Keratinocyte (primary cell): ENCODE measurements at regions not wholly inside any gene's neighbourhood (a gene's known extent, or its start where the extent isn't known, plus 50 kb on each side); places are given as distances from the start of the nearest gene placed in this dataset.

Experiments used
- DNase-seq: peaks from one replicate; pipeline ENCODE4 v3.0.0-alpha.2; 2011; ENCODE audit warnings: low read depth, missing footprints, low spot score
- FAIRE-seq: peaks from 2 replicates; lab custom pipeline; 2011; peaks lifted over from hg19 to GRCh38; lab: Jason Lieb, UNC
- H2AFZ ChIP-seq: 2 replicates; pipeline ENCODE4 v1.6.0; 2012; ENCODE audit warnings: low read length, control low read depth, inconsistent platforms; ENCODE audit not compliant: control insufficient read depth
- H3K27ac ChIP-seq: 2 replicates; pipeline ENCODE4 v1.5.1; 2011; ENCODE audit warnings: low read length; ENCODE audit not compliant: control insufficient read depth, insufficient read depth
- H3K27me3 ChIP-seq: 3 replicates; pipeline ENCODE4 v1.6.0; 2011; ENCODE audit warnings: low read length; ENCODE audit not compliant: control insufficient read depth, insufficient read depth; ENCODE audit errors: extremely low read depth
- H3K36me3 ChIP-seq, 2 experiments: 2 replicates in 1 of 2; 3 replicates in 1 of 2; pipeline ENCODE4 v1.5.1; 2011; ENCODE audit warnings: low read length in 2 of 2, mild to moderate bottlenecking in 1 of 2; ENCODE audit not compliant: control insufficient read depth in 2 of 2, insufficient read depth in 2 of 2; ENCODE audit errors: extremely low read depth in 1 of 2
- H3K4me1 ChIP-seq: 3 replicates; pipeline ENCODE4 v1.5.1; 2011; ENCODE audit warnings: low read length; ENCODE audit not compliant: control insufficient read depth, insufficient read depth; ENCODE audit errors: extremely low read depth
- H3K4me2 ChIP-seq: 3 replicates; pipeline ENCODE4 v1.6.0; 2011; ENCODE audit warnings: low read depth, low read length; ENCODE audit not compliant: control insufficient read depth, insufficient read depth; ENCODE audit errors: extremely low read depth
- H3K4me3 ChIP-seq, 3 experiments: fragments of 200-600 bp in 1 of 3; sonication (generic) in 1 of 3; 2 replicates in 2 of 3; 3 replicates in 1 of 3; pipeline ENCODE4 v1.5.1; 2011 to 2016; ENCODE audit warnings: low read length in 3 of 3, mild to moderate bottlenecking in 3 of 3, control low read depth in 2 of 3, inconsistent platforms in 1 of 3, low read depth in 1 of 3, mixed read lengths in 1 of 3, mixed run types in 1 of 3, moderate library complexity in 1 of 3; ENCODE audit not compliant: control insufficient read depth in 2 of 3, insufficient read depth in 2 of 3; ENCODE audit errors: extremely low read depth in 1 of 3
- H3K79me2 ChIP-seq: 2 replicates; pipeline ENCODE4 v1.6.0; 2012; ENCODE audit warnings: low read length; ENCODE audit not compliant: control insufficient read depth, insufficient read depth
- H3K9ac ChIP-seq: 3 replicates; pipeline ENCODE4 v1.6.0; 2011; ENCODE audit warnings: low read length; ENCODE audit not compliant: control insufficient read depth, insufficient read depth; ENCODE audit errors: extremely low read depth
- H3K9me1 ChIP-seq: 3 replicates; pipeline ENCODE4 v1.6.0; 2011; ENCODE audit warnings: low read length; ENCODE audit not compliant: control insufficient read depth, insufficient read depth; ENCODE audit errors: extremely low read depth
- H3K9me3 ChIP-seq: 2 replicates; pipeline ENCODE4 v1.5.1; 2012; ENCODE audit warnings: low read depth, low read length; ENCODE audit not compliant: control insufficient read depth
- H4K20me1 ChIP-seq: 3 replicates; pipeline ENCODE4 v1.6.0; 2011; ENCODE audit warnings: low read length; ENCODE audit not compliant: control insufficient read depth, insufficient read depth; ENCODE audit errors: extremely low read depth
- EZH2 ChIP-seq: IDR thresholded peaks from one replicate; pipeline ENCODE4 v1.6.1; 2012; ENCODE audit warnings: inconsistent platforms, mild to moderate bottlenecking, low read length, moderate library complexity
- dilution Hi-C: fragments of 300-500 bp; cut with MboI; formaldehyde crosslinking; loops from one replicate; pipeline ENCODE4 v1.7.0; 2020; ENCODE audit warnings: low sequenced_read_pairs; ENCODE audit not compliant: extremely low pct_ligation_motif_present
- TF ChIP-seq, protein P1 (sequence below), 3 experiments: IDR thresholded peaks in 1 of 3; conservative IDR thresholded peaks in 1 of 3; optimal IDR thresholded peaks in 1 of 3; 2 replicates in 2 of 3; 3 replicates in 1 of 3; pipeline versions ENCODE3 to v1.5.1; 2011; ENCODE audit warnings: low read length in 3 of 3, mild to moderate bottlenecking in 3 of 3, moderate library complexity in 2 of 3, control low read depth in 1 of 3, inconsistent platforms in 1 of 3; ENCODE audit not compliant: insufficient read depth in 2 of 3; ENCODE audit errors: extremely low read depth in 1 of 3

DNA sequence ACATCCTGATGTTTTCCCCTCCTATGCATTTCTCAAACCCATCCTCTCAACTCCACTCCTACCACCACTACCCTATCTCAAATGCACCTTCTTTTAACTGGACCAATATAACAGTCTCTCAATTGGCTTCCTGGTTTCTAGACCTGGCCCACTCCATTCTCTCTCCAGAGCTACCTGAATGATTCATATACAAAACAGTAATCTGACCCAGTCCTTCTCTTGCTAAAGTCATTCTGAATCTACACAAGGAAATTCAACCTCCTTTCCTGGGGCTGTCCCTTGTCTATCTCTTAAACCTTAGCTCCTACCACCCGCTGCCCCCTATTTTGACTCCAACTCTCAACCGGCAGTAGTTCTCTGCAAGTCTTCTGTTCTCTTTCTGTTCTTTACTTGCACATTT lies 97.2 kb downstream of the PCSK1 start:
- Histone ChIP-seq H3K9me3 (no peaks in the 10 kb centered on the region), H3K4me2 (peak overlapping the region; percentile 66), H3K36me3 (no peaks in the 10 kb centered on the region), H3K9ac (peak overlapping the region; percentile 22), H3K27me3 (no peaks in the 10 kb centered on the region), H3K79me2 (no peaks in the 10 kb centered on the region), H3K9me1 (no peaks in the 10 kb centered on the region), H3K4me3 (peak overlapping the region in 1 of 3 experiments; percentile 12), H2AFZ (peak overlapping the region; percentile 58), H3K4me1 (peaks cover 15% of the 10 kb centered on the region), H4K20me1 (no peaks in the 10 kb centered on the region), H3K27ac (peak overlapping the region; percentile 58)
- no peak for TF ChIP-seq EZH2
- DNase-seq (no peak), FAIRE-seq (no peak)
- dilution Hi-C loops, result no loop called here

DNA sequence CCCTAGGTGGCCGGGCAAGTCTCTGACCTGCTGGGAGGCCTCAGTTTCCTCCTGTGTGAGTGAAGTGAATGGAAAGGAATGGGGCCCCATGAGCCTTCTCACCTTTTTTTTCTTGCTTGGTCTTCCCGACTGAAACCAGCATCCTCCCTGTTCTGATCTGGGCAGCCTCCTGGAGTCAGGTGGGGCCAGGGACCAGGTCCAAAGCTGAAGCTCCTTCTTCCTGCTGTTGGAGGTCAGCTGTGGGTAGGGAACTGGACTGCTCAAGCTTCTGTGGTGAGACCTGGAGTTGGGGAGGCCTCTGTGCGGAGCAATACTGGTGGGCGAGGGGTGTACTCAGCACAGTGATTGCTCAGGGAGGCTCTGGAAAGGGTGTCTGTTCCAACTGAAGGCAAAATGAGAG lies 99.7 kb downstream of the PCSK1 start:
- Histone ChIP-seq H2AFZ (no peak overlapping the region), H3K27ac (no peak overlapping the region), H3K36me3 (no peaks in the 10 kb centered on the region), H3K79me2 (no peaks in the 10 kb centered on the region), H4K20me1 (no peaks in the 10 kb centered on the region), H3K4me2 (no peak overlapping the region), H3K4me1 (peaks cover 12% of the 10 kb centered on the region), H3K4me3 (no peak overlapping the region), H3K27me3 (no peaks in the 10 kb centered on the region), H3K9ac (no peak overlapping the region), H3K9me1 (no peaks in the 10 kb centered on the region), H3K9me3 (no peaks in the 10 kb centered on the region)
- TF ChIP-seq, protein P1, sequence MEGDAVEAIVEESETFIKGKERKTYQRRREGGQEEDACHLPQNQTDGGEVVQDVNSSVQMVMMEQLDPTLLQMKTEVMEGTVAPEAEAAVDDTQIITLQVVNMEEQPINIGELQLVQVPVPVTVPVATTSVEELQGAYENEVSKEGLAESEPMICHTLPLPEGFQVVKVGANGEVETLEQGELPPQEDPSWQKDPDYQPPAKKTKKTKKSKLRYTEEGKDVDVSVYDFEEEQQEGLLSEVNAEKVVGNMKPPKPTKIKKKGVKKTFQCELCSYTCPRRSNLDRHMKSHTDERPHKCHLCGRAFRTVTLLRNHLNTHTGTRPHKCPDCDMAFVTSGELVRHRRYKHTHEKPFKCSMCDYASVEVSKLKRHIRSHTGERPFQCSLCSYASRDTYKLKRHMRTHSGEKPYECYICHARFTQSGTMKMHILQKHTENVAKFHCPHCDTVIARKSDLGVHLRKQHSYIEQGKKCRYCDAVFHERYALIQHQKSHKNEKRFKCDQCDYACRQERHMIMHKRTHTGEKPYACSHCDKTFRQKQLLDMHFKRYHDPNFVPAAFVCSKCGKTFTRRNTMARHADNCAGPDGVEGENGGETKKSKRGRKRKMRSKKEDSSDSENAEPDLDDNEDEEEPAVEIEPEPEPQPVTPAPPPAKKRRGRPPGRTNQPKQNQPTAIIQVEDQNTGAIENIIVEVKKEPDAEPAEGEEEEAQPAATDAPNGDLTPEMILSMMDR (optimal IDR thresholded peaks at IDR 0.05 in 1 of 3, IDR thresholded peaks at IDR 0.05 in 1 of 3, conservative IDR thresholded peaks at IDR 0.05 in 1 of 3; ENCODE audit: extremely low read depth in 1 of 3, insufficient read depth in 2 of 3, low read length in 3 of 3), result no peak
- dilution Hi-C loops, result no loop called here
- FAIRE-seq (no peak), DNase-seq (no peak)
